Breast epithelium (tissue), 3 donors: ENCODE measurements at regions not wholly inside any gene's neighbourhood (a gene's known extent, or its start where the extent isn't known, plus 50 kb on each side); places are given as distances from the start of the nearest gene placed in this dataset.

ENCODE experiments used
- CTCF ChIP-seq, 3 donors: fragments of 450-650 bp; IDR thresholded peaks; one replicate each; pipeline ENCODE4 v1.5.1; 2016 to 2017; ENCODE audit warnings: antibody characterized with exemption in 3 of 3, mild to moderate bottlenecking in 3 of 3, moderate library complexity in 3 of 3
- POLR2AphosphoS5 ChIP-seq, 3 donors: sonication (generic); formaldehyde crosslinking; IDR thresholded peaks; one replicate each; pipeline ENCODE4 v1.6.1; 2017; ENCODE audit warnings: antibody characterized with exemption in 3 of 3

DNA sequence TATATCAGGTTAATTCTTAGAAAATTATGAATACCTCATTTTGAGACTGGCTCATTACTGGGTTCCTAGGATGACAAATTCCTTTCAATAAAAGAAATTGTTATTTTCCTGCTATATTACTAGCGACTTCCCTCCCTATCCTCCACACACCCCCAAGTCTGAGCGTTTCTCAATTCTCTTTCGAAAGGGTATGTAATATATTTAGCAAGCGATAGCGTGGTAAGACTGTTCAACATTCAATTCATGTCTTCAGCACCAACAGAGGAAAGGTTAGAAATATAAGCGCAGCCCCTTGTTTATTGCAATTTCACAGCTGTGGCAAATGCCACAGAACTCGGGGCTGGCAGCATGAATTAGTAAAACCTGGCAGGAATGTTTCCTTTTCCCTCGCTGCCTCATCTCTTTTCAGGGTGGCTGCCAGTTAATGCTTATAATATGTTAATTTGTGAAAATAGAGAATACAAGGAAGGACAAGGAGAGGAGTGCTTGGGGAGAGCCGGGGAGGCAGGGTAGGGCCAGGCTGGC lies 152.7 kb upstream of the TBCA start:
- TF ChIP-seq CTCF (IDR thresholded peaks at IDR 0.05) (no peak), POLR2AphosphoS5 (IDR thresholded peaks at IDR 0.05) (no peak)
